PC-3 (cell line): ENCODE measurements at regions not wholly inside any gene's neighbourhood (a gene's known extent, or its start where the extent isn't known, plus 50 kb on each side); places are given as distances from the start of the nearest gene placed in this dataset.
A peak's percentile ranks its signal among the peaks of the same experiment; 100 is the strongest.

ENCODE experiments used
- ATAC-seq: fragments of 200-7000 bp; cut with Tn5 transposase; 2 replicates; pipeline ENCODE4 v1.9.1; 2020; ENCODE audit warnings: mild to moderate bottlenecking, moderate library complexity
- BruUV-seq: library from RNA; stranded (reverse); fragments of 400-500 nt; replicated peaks from 2 replicates; lab custom pipeline; 2021; lab: Mats Ljungman, UMichigan
- CTCF ChIA-PET: fragments of 300-600 bp; sonication (Branson Sonifier 250); formaldehyde crosslinking; loops from one replicate; lab custom pipeline; 2022; ENCODE audit warnings: antibody characterized with exemption; lab: Charles Lee
- POLR2A ChIA-PET: fragments of 300-600 bp; sonication (Branson Sonifier 250); formaldehyde crosslinking; loops from one replicate; lab custom pipeline; 2022; ENCODE audit warnings: antibody characterized with exemption; ENCODE audit not compliant: unreplicated experiment; lab: Charles Lee
- DNase-seq: peaks from one replicate; pipeline ENCODE4 v3.0.0-alpha.2; 2015
- H2AFZ ChIP-seq: fragments of 300-600 bp; sonication (generic); 2 replicates; pipeline ENCODE4 v1.6.0; 2016; ENCODE audit warnings: antibody characterized with exemption, low read length
- H3F3A ChIP-seq: fragments of 300-600 bp; sonication (generic); one replicate; pipeline ENCODE4 v1.6.0; 2017; ENCODE audit warnings: antibody characterized with exemption, low read length, control low read depth, mild to moderate bottlenecking; ENCODE audit not compliant: unreplicated experiment
- H3K27ac ChIP-seq: fragments of 300-600 bp; sonication (generic); 2 replicates; pipeline ENCODE4 v1.5.1; 2016; ENCODE audit warnings: mild to moderate bottlenecking, low read length
- H3K27me3 ChIP-seq: fragments of 300-600 bp; sonication (generic); 2 replicates; pipeline ENCODE4 v1.6.1; 2016; ENCODE audit warnings: low read length, mixed read lengths
- H3K36me3 ChIP-seq: fragments of 300-600 bp; sonication (generic); 2 replicates; pipeline ENCODE4 v1.6.1; 2016; ENCODE audit warnings: low read depth, mixed run types, low read length, mixed read lengths
- H3K4me1 ChIP-seq: fragments of 300-600 bp; sonication (generic); 2 replicates; pipeline ENCODE4 v1.5.1; 2016; ENCODE audit warnings: low read length; ENCODE audit not compliant: insufficient read depth
- H3K4me2 ChIP-seq: fragments of 300-600 bp; sonication (generic); 2 replicates; pipeline ENCODE4 v1.6.0; 2016; ENCODE audit warnings: low read length
- H3K4me3 ChIP-seq: fragments of 300-600 bp; sonication (generic); 2 replicates; pipeline ENCODE4 v1.5.1; 2016; ENCODE audit warnings: mild to moderate bottlenecking, low read length, mixed read lengths
- H3K79me2 ChIP-seq: fragments of 300-600 bp; sonication (generic); 2 replicates; pipeline ENCODE4 v1.6.1; 2017; ENCODE audit warnings: low read length, mixed read lengths
- H3K9ac ChIP-seq: fragments of 300-600 bp; sonication (generic); 2 replicates; pipeline ENCODE4 v1.6.0; 2016; ENCODE audit warnings: mild to moderate bottlenecking, low read length
- H3K9me2 ChIP-seq: fragments of 300-600 bp; sonication (generic); replicated peaks from 2 replicates; pipeline ENCODE4 v1.6.1; 2016; ENCODE audit warnings: mixed run types, low read length, mixed read lengths
- H3K9me3 ChIP-seq: fragments of 300-600 bp; sonication (generic); 2 replicates; pipeline ENCODE4 v1.6.1; 2016; ENCODE audit warnings: low read length, mixed read lengths
- H4K20me1 ChIP-seq: fragments of 300-600 bp; sonication (generic); 2 replicates; pipeline ENCODE4 v1.6.1; 2016; ENCODE audit warnings: low read length, mixed read lengths
- EZH2 ChIP-seq: fragments of 300-600 bp; sonication (generic); IDR thresholded peaks from one replicate; pipeline ENCODE4 v1.6.1; 2017; ENCODE audit warnings: antibody characterized with exemption, mild to moderate bottlenecking, low read length; ENCODE audit not compliant: unreplicated experiment
- EZH2phosphoT487 ChIP-seq: fragments of 300-600 bp; sonication (generic); IDR thresholded peaks from 2 replicates; pipeline ENCODE4 v1.6.1; 2018; ENCODE audit warnings: mild to moderate bottlenecking, antibody characterized with exemption, low read length, borderline replicate concordance
- intact Hi-C: fragments of 100-400 bp; cut with micrococcal nuclease; formaldehyde crosslinking; loops from 2 replicates; pipeline ENCODE4 v1.9.0; 2023
- TF ChIP-seq, protein P1 (sequence below): fragments of 300-600 bp; sonication (generic); conservative IDR thresholded peaks from 2 replicates; pipeline ENCODE4 v1.5.1; 2017; ENCODE audit warnings: antibody characterized with exemption, low read depth, mild to moderate bottlenecking, low read length

DNA sequence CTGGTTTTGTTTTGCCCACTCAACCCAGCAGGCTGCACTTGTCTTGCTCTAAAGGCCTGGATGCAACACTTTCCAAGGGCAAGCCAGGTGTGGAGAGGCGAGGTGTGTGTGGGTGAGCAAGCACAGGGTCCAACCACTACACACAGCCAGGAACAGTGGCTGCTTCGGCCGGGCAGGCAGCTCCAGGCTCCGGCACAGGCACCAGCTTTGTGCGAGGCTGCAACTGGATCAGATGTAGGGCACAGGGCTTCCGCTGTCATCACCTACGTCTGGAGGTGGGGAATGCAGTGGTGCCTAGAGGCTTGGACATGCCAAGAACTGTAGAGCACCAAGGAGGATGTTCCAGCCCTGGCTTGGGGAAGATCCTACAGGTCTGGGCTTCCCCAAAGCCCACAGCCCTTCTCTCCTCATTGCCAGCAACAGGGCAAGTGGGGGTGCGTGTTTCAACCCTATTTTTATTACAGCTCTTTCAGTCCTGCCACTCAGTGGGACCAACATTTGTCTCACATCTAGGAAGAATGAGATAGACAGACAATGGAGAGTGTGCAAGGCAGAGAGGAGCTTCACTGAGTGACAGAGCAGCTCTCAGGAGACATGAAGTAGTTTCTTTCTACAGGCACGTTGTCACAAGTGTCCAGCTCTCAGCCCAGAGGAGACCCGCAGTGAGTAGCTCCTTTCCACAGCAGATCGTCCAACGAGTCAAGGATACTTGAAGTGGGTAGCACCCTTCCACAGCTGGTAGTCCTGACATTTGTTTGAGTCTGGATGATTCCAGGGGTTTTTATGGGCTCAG, 622.2 kb downstream of the CDH9 start:
- Histone ChIP-seq H3K27me3 (no peaks in the 10 kb centered on the region), H3K9me2 (no peaks in the 10 kb centered on the region), H3K36me3 (no peaks in the 10 kb centered on the region), H3F3A (no peaks in the 10 kb centered on the region), H4K20me1 (no peaks in the 10 kb centered on the region), H3K4me1 (no peaks in the 10 kb centered on the region), H2AFZ (no peak overlapping the region), H3K4me3 (no peak overlapping the region), H3K27ac (no peak overlapping the region), H3K4me2 (no peak overlapping the region), H3K9me3 (no peaks in the 10 kb centered on the region), H3K9ac (no peak overlapping the region), H3K79me2 (no peaks in the 10 kb centered on the region)
- intact Hi-C loops, result no loop called here
- DNase-seq (no peak), ATAC-seq (no peak)
- BruUV-seq, result no TSS peak
- CTCF ChIA-PET, result no interaction called here
- no peak for TF ChIP-seq EZH2
- POLR2A ChIA-PET, result no interaction called here

DNA sequence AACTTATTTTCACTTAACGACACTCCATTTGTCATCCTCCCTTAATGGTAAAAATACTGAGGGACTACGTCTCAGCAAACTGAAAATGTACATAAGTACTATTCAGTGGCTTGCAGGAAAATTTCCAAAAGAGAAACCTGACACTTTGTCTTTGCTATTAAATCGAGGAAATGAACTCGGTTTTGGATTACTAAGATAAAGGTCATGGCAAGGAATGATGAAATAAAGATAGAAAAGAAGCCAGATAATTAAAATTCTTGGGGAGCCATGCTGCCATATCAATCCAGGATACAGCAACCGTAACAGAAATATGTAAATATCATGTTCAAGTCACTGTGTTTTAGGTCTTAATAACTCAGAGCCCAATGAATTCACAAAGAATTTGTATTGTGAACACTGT, 647.8 kb downstream of the CDH9 start:
- no peak for TF ChIP-seq EZH2
- TF ChIP-seq EZH2phosphoT487, result no peak
- TF ChIP-seq, protein P1, sequence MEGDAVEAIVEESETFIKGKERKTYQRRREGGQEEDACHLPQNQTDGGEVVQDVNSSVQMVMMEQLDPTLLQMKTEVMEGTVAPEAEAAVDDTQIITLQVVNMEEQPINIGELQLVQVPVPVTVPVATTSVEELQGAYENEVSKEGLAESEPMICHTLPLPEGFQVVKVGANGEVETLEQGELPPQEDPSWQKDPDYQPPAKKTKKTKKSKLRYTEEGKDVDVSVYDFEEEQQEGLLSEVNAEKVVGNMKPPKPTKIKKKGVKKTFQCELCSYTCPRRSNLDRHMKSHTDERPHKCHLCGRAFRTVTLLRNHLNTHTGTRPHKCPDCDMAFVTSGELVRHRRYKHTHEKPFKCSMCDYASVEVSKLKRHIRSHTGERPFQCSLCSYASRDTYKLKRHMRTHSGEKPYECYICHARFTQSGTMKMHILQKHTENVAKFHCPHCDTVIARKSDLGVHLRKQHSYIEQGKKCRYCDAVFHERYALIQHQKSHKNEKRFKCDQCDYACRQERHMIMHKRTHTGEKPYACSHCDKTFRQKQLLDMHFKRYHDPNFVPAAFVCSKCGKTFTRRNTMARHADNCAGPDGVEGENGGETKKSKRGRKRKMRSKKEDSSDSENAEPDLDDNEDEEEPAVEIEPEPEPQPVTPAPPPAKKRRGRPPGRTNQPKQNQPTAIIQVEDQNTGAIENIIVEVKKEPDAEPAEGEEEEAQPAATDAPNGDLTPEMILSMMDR, result no peak
- Histone ChIP-seq H3K9me2 (no peaks in the 10 kb centered on the region), H3K9ac (no peak overlapping the region), H3K4me1 (peaks cover 26% of the 10 kb centered on the region), H3K4me3 (no peak overlapping the region), H4K20me1 (no peaks in the 10 kb centered on the region), H3K9me3 (no peaks in the 10 kb centered on the region), H3K4me2 (peak overlapping the region; percentile 58), H3K79me2 (no peaks in the 10 kb centered on the region), H3K27ac (no peak overlapping the region), H3K27me3 (no peaks in the 10 kb centered on the region), H2AFZ (0 out of 2 replicates have a peak overlapping the region, but pooled peaks have one; percentile 3), H3K36me3 (no peaks in the 10 kb centered on the region), H3F3A (no peaks in the 10 kb centered on the region)
- ATAC-seq, result peak; percentile 47
- peak; percentile 47 for DNase-seq
- ChIA-PET CTCF (no interaction called here), POLR2A (no interaction called here)
- BruUV-seq, result no TSS peak
- intact Hi-C loops, result no loop called here

GRCh38 chr5:26388976-26389375, 649.4 kb downstream of the CDH9 start:
- H3K79me2 ChIP-seq, result no peaks in the 10 kb centered on the region
- CTCF ChIA-PET, result no interaction called here
- no peaks in the 10 kb centered on the region for H3K9me2 ChIP-seq
- POLR2A ChIA-PET, result no interaction called here
- no peaks in the 10 kb centered on the region for H3F3A ChIP-seq
- peak overlapping the region; percentile 44 for H3K4me2 ChIP-seq
- DNase-seq (peak; percentile 88), ATAC-seq (peak; percentile 82)
- no peak overlapping the region for H3K4me3 ChIP-seq
- H2AFZ ChIP-seq, result peak overlapping the region; percentile 60; the same call in 1 of the 2 replicates
- H3K27me3 ChIP-seq, result no peaks in the 10 kb centered on the region
- H4K20me1 ChIP-seq, result no peaks in the 10 kb centered on the region
- H3K9me3 ChIP-seq, result no peaks in the 10 kb centered on the region
- H3K36me3 ChIP-seq, result no peaks in the 10 kb centered on the region
- no TSS peak for BruUV-seq
- peaks cover 26% of the 10 kb centered on the region for H3K4me1 ChIP-seq
- TF ChIP-seq EZH2 (no peak), EZH2phosphoT487 (no peak)
- TF ChIP-seq, protein P1, result no peak
- H3K9ac ChIP-seq, result no peak overlapping the region
- intact Hi-C loops, result no loop called here
- peak overlapping the region; percentile 64 for H3K27ac ChIP-seq
